ENCODE measurements at regions not wholly inside any gene's neighbourhood (a gene's known extent, or its start where the extent isn't known, plus 50 kb on each side); places are given as distances from the start of the nearest gene placed in this dataset.

GRCh38 chr5:110082863-110083262, 393.1 kb downstream of the MAN2A1 start:
- TF ChIP-seq POLR2A (IDR thresholded peaks at IDR 0.05; ENCODE audit: low read length) (no peak), GATA1 (IDR thresholded peaks at IDR 0.05; ENCODE audit: low read depth, low read length) (no peak)
